NCI-H1436 (cell line): ENCODE measurements at regions not wholly inside any gene's neighbourhood (a gene's known extent, or its start where the extent isn't known, plus 50 kb on each side); places are given as distances from the start of the nearest gene placed in this dataset.

ENCODE experiments used
- DNase-seq: peaks from one replicate; lab custom pipeline; 2025; lab: John Stamatoyannopoulos, UW

DNA sequence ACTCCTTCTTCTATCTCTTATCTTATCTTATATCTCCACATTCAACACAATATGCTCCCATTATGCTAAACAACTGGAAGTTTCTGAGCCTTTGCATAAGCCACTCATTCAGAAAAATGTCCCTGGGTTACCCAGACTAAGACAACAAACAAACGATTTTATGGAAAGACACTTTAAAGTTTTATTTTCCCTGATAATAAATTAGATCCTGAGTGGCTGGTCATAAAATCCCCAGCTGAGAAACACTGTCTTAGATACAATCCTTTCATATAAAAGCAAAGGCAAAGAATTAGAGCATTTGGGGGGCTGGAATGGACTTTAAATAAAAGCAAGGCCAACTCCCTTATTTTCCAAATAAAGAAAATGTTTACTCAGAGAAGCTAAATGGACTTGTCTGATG, 322.3 kb downstream of the GBE1 start:
- DNase-seq = no peak

DNA sequence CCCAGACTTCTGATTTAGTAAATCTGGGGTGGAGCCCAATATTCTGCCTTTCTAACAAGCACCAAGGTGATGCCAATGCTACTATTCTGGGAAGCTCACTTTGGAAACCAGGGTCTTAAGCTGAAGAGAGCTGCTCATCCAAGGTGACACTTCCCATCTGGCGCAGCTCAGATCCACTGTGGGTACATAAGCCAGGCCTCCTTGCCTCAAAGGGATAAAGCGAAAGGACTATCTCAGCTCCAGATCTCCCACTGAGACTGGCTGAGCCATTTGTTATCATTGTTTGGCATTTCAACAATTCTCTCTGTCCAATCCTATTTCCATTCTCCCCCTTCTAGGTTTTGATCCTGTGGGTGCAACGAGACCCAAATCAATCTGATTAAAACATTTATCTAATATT, 323.8 kb downstream of the GBE1 start:
- DNase-seq = no peak

GRCh38 chr3:81436182-81436581, 325.3 kb downstream of the GBE1 start:
- DNase-seq = no peak

DNA sequence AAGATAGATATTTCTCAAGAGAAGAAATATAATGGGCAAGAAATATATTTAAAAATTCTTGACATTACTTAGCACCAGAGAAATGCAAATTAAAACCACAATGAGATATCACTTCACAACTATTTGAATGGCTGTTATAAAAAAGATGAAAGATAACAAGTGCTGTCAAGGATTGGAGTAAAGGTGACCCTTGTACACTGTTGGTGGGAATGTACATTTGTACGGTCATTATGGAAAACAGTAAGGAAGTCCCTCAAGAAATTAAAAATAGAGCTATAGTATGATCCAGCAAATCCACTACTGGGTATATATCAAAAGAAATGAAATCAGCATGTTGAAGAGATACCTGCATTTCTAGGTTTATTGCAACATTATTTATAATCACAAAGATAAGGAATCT, 326.4 kb downstream of the GBE1 start:
- DNase-seq = no peak

- no peak for DNase-seq
Measured at GRCh38 chr3:81434161-81434560, 327.3 kb downstream of the GBE1 start.

DNA sequence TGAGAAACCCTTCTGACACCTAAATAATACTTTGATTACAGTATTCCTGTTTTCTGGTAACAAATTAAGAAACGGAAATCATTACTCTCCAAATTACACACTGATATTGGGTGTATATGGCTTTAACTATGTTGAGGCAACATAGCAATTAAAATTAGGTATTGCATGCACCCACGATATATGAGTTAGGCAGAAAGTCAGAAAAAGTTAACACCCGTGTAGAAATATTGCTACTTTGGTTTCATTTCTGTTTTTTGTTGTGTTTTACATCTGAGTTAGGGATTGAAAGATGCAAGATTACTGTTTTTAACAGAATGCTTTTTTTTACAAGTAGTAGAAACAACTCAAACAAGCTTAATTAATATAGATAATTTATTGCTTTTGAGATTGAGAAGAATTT, 327.8 kb downstream of the GBE1 start:
- DNase-seq = no peak

GRCh38 chr3:81432456-81432855, 329.0 kb downstream of the GBE1 start:
- DNase-seq = no peak

GRCh38 chr3:81426826-81427577, 334.4 kb downstream of the GBE1 start:
- no peak for DNase-seq

DNA sequence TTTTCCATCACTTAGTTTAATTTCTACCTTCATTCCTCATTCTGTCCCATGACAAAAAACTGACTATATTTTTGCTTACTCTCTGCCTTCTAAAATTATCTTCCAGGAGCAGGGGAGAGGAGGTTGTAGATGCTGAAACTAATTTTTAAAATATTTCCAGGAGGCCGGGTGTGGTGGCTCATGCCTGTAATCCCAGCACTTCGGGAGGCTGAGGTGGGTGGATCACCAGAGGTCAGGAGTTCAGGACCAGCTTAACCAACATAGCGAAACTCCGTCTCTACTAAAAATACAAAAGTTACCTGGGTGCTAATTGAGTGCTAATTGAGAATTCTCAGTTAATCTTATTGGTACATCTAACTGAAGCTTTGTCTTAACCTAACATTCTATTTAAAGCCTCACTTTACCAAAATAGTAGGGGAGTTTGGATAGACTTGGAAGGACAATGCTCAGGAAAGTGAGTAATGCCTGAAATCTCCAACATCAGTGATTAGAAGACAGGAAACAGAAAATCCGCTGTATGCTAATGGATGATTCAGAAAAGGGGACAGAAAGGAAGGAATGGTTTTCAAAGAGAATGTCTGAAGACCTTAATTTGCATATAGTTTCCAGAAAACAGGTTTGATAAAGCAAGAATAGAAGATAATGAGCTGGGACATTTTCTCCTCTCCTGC, 336.1 kb downstream of the GBE1 start:
- no peak for DNase-seq

- no peak for DNase-seq
Measured at GRCh38 chr3:81419228-81419627, 342.2 kb downstream of the GBE1 start.

- no peak for DNase-seq
Measured at GRCh38 chr3:81416812-81417211, 344.6 kb downstream of the GBE1 start.

DNA sequence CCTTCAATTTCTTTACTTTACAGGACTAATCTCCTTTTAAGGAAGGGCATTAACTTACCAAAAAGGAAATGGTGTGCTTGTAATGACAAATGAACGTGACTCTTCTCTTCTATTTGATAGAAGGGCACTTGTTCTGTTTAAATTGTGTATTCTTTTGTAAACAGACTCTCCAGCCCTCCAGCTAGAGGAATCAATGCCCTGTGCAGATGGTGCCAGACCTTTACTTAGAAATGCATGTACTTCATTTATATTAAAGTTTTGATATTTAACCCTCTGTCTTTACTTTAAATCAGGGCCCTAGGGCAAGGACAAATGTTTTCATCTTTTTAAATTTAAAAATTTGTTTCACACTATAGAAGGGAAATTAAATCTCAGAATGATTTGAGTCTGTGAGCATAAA, 355.1 kb downstream of the GBE1 start:
- DNase-seq = no peak

GRCh38 chr3:81395739-81396513, 365.5 kb downstream of the GBE1 start:
- no peak for DNase-seq

DNA sequence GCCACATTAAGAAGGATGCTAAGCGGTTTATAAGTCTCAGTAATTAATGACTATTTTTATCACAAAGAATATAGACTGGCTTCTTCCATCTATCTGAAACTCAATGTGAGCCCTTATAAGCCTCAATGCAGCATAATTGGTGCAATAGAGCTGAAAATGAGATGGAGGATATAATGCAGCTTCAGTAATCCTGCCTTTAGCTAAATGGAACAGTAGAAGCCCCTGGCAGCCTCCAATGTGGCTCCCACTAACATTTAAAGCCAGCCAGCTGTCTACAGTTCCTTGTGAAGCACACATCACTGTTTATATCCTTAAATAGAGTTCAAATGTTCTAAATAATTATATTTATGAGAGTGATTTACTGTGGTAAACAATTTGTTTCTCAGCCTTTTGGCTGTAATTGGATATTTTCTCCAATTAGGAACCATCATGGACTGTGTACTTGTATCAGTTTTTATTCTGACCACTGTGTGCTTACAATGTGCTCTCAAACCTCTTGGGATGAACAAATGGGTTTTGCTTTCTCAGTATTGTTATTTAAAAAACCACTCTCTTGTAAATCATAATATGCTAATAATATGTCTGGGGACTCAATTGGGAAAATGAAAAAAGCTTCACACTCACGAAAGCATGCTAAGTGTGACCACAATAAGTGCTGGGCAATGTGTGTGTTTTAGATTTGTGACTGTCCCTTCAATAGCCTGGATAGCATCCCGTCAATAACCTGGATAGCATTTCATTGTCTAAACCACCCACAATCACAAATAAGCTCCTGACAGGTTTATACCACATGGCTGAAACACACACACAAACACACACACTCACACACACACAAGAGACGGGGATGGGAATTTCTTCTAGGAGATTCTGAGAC, 366.6 kb downstream of the GBE1 start:
- peak; percentile 54 for DNase-seq

- DNase-seq = no peak
Measured at GRCh38 chr3:81393251-81393650, 368.2 kb downstream of the GBE1 start.

GRCh38 chr3:81390796-81391195, 370.6 kb downstream of the GBE1 start:
- DNase-seq = no peak

DNA sequence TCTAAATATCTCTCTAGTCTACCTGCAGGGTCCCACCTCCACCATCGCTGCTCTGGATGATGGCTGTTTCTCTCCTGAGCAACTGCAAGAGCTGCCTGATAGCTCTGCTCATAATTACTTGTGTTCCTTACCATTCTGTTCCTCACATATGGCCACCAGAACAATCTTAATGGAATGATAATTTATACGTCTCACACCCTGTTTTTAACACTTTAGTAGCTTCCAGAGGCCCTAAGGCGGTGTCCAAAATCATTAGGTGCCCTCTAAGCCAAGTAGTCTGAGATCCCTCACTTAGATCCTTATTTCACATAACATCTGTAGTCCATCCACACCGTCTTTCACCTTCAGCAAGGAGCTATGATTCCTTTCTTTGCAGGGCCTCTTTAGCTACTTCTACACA, 373.3 kb downstream of the GBE1 start:
- no peak for DNase-seq

- DNase-seq = no peak
Measured at GRCh38 chr3:81382470-81382869, 379.0 kb downstream of the GBE1 start.

- no peak for DNase-seq
Measured at GRCh38 chr3:81380234-81380633, 381.2 kb downstream of the GBE1 start.

- DNase-seq = no peak
Measured at GRCh38 chr3:81378552-81379293, 382.7 kb downstream of the GBE1 start.

DNA sequence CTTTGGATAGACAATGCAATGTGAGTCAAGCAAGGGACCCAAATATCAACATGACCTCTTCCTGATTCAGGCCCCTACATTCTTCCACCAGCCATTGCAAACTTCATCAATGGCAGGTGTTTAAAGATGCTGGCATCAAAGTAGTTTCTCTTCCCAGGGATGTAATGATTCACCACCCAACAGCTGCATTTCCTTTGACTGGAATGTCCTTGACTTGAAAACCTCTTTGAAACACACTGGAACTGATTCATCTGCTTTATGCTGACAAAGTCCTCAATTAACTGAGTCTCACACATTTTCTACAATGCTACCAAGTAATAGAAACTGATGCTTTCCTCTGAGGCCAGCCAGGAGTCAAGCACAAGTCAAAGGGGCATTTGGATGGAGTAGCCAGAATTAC, 385.5 kb downstream of the GBE1 start:
- no peak for DNase-seq
